ENCODE measurements at regions not wholly inside any gene's neighbourhood (a gene's known extent, or its start where the extent isn't known, plus 50 kb on each side); places are given as distances from the start of the nearest gene placed in this dataset.
A peak's percentile ranks its signal among the peaks of the same experiment; 100 is the strongest.

DNA sequence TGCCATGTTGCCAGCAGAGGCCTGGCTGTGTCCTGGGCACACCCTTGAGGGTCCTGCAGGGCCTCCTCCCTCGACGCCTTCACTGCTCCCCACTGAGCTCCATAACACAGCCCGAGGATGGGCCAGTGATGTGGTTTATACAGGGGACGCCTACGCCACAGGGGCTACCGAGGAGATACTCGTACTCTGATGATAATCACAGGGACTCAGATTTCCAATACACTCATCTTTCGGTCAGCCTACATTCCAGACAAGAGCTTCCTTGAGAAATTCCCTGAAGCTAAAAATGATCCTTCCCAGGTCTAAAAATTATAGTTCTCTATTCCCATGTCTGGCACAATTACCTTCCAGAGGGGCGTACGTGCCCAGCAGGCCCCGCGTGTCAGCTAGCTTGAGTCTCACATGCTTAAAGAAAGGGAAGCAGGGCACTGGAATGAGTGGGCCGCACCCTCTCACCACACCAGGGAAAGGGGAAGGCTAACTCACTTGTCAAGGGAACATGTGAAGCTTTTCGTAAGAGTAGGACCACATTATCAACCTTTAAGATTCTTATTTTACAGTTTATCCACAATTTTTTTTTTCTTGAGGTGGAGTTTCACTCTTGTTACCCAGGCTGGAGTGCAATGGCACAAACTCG, 159.5 kb upstream of the NDUFV2 start:
- DNase-seq: no peak

DNA sequence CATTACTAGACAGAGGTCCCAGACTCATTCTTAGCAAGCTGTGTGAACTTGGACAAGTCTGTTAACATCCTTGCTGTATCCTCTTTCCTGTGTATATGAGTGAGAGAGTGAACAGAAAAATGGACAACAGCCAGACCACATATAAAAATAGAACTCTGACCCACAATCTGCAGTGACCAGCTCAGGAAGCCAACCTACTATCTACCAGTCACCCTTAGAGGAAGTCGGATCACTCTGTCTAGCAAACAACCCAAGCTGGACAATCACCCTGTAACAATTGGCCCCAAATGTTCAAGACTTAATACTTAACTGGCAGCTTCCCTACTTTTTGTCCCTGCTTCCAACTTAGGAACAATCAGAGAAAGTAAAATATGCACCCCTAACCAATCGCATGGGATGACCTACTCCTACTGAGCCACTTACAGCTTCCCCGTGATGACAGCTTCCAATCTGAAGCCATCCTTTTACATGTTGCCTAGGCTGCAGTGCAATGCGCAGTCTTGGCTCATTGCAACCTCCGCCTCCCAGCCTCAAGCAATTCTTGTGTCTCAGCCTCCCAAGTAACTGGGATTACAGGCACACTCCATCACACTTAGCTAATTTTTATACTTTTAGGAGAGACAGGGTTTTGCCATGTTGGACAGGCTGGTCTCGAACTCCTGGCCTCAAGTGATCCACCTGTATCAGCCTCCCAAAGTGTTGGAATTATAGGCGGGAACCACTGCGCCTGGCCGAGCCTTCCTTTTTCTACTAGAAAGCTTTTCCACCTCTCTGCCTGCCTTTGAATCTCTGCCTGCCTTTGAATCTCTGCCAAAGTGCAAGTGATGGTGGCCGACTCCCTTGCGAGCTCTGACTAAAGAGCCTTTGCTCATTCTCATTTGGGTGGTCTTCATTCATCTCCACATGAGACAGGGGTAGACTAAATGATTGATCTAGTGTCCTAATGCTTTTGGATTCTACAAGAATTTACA, 158.3 kb upstream of the NDUFV2 start:
- no peak for DNase-seq

DNA sequence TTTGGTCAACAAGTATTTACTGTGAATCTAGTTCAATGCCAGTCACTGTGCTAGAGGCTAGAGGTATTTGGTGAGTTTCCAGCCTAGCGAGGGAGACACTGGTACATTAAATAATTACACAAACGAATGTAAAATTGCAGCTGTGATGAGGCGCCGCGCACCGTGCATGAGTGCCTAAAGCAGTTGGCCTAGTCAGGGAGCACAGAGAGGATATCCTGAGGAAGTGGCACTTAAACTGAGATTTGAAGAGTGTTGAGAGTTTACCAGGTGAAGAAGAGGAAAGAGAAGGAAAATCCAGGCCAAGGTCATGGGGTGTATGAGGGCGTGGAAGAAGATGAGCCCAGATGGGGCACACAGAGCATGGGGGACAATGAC, 157.6 kb upstream of the NDUFV2 start:
- no peak for DNase-seq

DNA sequence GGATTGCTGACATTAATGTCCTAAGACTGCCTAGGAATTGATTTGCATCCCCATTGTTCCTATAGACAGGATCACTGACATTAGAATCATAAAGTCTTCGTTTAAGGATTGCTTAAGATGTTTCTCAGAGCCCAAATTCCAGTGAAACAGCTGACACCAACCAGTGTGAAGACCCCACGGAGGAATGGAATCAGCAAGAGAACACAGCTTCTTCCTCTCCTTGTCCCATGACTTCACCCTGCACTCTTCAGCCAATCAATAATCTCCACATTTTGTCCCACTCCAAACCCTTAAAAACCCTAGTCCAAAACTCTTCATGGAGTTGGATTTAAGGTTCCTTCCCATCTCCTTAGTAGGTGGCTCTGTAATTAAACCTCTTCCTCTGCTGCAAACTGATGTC, 157.0 kb upstream of the NDUFV2 start:
- no peak for DNase-seq

DNA sequence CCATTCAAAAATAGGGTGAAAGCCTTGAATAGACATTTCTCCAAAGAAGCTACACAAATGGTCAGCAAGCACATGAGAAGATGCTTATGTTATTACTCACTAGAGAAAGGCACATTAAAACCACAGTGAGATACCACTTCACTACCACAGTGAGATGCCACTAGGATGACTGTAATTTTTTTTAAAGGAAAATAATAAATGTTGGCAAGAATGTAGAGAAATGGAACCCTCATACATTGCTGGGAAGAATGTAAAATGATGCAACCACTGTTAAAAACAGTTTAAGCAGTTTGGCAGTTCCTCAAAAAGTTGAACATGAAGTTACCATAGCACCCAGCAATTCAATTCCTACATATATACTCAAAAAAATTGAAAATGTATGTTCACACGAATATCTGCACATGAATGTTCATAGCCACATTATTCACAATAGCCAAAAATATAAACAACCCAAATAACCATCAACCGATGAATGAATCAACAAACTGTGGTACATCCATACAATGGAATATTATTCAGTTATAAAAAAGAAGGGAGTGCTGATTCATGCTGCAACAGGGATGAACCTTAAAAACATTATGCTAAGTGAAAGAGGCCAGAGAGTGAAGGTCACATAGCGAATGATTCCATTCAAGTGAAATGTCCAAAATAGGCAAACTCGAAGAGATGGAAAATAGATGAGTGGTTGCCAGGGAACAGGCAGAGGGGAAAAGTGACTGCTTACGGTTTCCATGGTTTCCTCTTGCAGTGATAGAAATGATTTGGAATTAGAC, 156.2 kb upstream of the NDUFV2 start:
- DNase-seq: no peak

DNA sequence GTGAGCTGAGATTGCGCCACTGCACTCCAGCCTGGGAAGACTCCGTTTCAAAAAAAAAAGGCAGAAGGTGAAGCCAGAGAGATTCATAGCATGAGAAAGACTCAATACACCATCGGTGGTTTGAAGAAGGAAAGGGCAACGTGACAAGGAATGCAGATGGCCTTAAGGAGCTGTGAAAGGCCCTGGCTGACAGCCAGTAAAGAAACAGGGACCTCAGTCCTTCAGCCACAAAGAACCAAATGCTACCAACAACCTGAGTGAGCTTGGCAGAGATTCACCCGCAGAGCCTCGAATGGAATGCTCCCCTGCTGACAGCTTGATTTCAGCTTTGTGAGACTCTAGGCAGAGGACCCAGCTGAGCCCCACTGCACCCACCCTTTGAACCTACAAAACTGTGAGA, 154.9 kb upstream of the NDUFV2 start:
- no peak for DNase-seq

DNA sequence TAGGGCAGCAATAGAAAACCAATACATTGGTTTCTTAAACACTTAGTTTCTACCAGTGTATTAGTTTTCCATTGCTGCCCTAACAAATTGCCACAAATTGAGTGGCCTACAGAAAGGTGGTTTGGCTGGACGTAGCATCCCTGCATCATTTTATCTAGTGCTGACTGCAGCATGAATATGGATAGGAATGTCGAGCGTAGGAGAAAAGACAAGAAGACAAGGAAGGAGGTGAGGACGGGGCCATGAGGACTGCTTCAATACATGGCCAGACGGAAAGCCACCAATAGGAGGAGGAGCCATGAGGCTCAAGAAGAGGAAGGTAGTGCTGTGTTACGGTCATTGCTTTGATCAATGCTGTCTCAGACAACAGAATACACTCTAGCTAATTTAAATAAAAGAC, 154.5 kb upstream of the NDUFV2 start:
- no peak for DNase-seq

DNA sequence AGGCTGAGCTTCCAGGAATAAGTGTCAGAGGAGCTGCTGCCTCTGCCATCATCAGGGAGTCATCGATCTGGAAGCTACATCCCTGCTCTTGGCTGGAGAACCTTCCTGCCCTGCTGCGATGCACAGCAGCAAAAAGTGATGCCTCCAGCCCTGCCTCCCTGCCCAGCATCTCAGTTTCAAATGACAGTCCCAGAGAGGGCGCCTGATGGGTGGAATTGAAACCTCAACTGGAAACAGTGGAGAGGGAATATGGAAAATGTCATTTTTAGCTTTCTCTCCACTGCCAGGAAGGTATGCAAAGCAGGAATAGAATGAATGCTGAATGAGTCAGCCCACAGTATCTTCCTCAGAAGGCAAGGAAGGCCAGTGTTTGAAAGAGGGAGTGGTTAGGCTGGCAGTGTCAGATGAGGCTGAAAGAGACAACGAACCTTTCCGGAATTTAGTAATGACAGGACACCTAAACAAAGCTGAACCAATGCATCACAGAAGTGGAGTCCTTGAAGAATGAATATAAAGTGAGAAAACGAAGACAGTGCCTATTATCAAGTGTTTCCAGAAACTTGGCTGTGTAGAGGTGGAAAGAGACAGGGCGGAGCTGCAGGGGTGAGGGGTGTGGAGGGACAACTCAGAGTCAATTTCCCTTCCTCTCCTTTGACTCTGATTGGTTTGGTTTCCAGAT, 153.9 kb upstream of the NDUFV2 start:
- DNase-seq: peak in 1 of 56 donors; percentile 18

DNA sequence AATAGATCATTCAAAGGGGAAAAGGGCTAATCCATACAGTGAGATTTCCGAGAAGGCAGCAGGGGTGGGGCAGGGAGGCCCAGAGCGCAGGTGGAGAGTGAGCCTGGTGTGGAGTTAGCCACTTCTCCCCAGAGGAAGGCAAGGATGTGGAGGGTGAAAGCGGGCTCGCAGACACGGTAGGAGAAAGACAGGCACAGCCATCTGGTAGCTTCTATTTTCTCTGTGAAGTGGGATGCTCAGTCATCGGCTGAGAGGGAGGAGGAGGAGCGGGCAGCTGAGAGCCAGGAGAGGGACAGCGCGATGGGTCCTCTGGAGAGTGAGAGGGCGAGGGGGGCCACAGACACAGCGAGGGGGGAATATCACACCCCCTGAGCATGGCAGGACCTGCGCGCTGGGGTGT, 153.3 kb upstream of the NDUFV2 start:
- no peak for DNase-seq

DNA sequence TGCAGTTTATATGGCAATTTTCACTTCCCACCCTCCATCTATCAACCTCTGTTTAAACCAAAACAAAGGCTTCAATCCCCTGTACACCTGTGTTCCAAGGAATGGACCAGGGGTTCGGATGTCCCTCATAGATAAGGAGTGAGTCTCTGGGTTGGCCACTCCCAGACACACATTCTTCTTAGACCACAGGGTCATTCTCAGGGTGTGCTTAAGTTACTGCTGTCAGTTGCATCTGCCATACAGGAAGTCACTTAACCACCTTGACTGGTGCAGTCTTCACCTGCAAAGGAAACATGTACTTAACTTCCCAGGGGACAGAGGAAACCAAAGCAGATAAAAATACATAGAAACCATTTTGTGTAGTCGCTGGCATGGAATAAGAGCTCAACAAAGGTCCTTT, 151.0 kb upstream of the NDUFV2 start:
- no peak for DNase-seq

DNA sequence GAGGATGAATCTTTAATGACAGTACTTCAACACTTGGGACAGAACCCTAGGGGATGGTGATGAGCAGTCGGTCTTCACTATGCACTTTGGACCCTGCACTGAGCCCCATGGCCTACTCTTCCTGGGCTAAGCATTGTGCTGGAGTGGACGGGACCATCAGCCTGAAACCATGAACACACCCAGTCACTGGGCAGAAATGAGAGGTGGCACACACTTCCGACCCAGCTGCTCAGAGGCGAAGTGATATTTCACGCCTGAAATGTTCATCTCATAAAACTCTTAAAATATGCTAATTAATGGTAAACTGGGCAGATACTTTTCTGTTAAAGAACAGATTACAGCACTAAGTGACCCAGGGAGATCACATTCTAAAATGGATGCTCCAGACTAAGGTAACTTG, 150.3 kb upstream of the NDUFV2 start:
- no peak for DNase-seq

DNA sequence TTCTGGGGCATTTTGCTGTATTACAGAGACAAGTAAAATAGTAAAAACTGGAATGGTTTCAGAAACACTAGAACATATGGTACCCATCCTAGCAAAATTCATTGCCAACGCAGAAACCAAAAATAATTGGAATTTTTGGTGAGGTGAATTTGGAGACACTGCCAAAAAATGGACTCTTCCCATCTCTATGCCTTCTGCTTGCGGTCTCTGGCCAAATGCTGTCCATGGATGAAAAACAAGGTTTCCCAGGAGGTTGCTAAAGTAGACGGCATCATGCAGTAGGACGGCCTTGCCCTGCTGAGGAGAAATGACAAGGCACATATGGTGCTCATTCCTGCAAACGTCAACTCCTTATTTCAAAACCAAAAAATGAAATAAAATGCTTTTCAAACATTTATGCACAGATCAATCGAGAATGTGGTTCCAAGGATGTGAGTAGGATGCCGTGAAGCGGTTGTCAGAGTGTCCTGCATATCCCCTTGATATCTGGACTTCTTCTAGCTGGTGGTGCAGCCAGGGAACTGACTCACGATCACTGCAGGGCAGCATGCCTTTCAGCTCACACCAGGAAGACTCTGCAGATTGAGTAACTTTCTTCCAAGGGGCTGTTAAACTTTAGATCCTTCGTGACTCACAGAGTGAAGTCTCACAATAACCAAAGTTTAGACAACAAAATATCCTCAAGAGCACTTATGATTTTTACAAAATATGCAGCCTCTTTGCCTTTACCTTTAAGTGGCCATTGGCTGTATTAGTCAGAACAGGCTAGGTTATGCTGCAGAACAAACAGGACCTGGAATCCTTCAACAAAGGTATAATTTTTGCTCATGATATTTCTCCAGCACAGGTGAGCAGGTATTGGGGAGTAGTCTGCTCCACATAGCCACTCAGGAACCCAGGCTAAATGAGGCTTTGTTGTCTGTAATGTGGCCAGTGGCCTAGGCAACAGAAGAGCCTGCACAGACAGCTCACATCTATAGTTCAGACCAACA, 149.4 kb upstream of the NDUFV2 start:
- DNase-seq: no peak

DNA sequence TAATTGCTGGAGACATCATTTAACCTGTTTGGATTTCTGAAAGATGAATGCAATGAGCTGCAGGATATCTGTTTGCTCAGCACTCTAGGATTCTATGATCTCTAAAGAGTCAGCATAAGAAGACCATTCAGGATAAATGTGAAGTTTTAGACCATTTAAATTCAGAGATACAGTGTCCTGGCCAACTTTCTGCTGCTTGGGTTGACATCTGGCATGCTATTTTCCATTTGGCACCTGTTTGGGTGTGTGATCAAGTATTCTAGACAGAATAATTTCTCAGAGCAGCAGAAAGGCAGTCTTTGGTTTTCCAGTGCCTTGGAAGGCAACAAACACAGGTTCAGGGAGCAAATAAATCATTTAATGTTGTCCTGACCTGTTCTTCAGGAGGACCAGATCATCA, 144.8 kb upstream of the NDUFV2 start:
- no peak for DNase-seq

DNA sequence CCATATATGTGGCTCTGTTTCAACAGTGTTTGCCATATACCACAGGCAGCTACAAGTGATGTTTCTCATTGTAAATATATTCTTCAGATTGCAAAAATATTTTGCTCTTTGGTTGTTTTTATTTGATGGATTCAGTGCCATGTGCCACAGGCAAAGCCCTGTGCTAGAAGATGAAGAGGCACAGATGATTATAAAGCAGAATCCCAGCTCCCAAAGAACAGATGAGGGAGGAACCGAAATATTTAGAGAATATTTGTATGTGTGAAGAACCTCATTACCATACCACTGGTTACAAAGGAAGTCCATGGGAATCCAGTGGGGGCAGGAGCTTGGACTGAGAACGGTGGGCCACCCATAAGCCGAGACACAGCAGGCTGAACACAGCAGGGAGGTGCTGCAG, 143.8 kb upstream of the NDUFV2 start:
- no peak for DNase-seq

DNA sequence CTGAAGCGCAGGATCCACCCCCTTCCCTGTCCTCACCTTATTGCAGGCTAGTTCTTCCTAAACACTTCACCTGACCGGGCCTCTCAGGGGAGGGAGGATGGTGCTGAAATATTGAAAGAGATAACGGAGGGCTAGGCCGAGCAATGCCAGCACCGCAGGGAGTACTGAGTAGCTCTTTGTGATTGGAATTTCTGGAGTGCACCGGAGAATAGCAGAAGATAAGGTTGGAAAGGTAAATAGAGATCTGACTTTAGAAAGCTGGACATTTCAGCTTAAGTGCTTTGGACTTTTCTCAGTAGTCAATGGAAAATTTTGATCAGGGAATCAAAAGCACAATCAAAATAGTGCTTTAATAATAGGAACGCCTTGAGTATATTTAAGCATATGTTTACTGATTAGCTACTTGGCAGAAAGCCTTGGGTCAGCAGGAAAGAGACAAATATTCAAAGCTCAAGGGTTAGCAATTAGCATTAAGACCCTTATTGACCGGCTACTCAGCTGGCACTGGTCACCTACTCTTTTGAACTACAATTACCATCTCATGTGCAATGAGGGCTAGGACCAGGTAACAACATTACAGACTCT, 142.9 kb upstream of the NDUFV2 start:
- DNase-seq: no peak

DNA sequence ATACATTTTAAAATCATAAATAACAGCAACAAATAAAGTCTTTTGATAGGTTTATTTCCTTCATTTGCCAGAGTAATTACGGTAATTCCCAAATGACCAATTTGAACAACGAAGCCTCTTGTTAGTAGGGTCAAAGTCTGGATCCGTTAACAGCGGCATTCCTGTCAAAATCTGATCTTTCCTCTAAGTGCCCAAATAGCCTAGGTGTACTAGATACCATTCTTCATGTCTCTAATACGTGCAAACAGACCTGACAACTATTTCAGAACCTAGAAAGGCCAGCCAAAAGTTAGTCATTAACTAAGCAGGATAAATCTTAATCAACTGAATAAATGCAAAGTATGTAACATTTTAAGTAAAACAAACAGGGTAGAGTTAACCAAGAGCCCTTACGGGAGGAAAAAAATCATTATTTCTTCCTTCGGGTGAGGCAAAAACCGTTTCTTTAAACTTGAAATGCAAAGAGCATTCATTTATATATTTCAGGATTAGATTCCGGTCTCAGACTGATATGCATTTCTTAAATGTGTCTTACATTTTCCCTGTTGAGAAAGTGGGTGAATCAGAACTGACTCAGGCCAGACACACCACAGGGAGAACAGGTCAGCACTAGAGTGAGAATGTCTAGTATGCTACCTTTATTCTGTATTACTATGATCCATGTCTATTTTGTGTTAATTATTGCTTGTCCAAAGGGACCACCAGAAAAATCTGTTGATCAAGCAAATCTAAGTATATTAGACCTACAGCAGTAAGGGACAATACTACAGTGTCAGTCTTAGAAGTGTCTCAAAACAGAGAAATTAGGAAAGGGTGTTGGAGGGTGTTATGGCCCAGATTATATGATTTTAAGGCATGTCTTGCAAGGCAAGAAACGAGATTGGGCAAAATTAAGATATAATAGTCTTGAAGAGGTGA, 141.5 kb upstream of the NDUFV2 start:
- no peak for DNase-seq

DNA sequence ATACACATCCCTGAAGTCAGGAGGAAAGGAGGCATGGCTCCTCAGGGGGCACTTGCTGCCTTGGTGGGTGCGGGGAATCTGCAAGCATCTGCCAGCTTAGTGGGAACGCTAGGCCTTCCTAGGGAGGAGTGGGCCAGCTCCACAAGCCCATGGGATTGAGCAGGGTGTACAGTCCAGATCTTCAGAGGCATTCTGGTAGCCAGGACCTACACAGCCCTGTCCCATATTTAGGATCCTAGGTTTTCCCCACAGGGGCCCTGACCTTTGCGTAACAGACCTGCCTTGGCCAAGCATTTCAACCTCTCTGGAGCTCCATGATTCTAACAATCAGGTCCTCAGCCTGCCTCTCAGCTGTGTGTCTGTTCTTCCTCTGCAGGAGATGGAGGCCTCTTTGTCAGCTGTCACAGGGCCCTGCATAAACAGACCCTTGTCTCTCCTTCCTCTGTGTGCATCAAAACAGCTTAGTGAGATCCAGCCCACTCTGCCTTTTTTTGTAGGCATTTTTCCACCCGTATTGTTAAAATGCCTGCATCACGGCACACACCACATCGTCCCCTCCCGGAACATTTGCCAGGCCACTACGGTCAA, 140.2 kb upstream of the NDUFV2 start:
- peak in 1 of 56 donors; percentile 2 for DNase-seq
